Eye (tissue), 1 donor: ENCODE measurements at regions not wholly inside any gene's neighbourhood (a gene's known extent, or its start where the extent isn't known, plus 50 kb on each side); places are given as distances from the start of the nearest gene placed in this dataset.
A peak's percentile ranks its signal among the peaks of the same experiment; 100 is the strongest.
"Not testable (repeated sequence)": the region's sequence is repeated elsewhere in the genome, so short reads cannot be mapped to it uniquely, and the experiment has no call there.

Experiments
- DNase-seq: peaks from one replicate; pipeline ENCODE4 v3.0.0-alpha.2; 2015

GRCh38 chr5:82639393-82640144 lies 361.4 kb upstream of the RPS23 start:
- DNase-seq: peak; percentile 16

- no peak for DNase-seq
These were observed 358.4 kb upstream of the RPS23 start for GRCh38 chr5:82636591-82636990.

- no peak for DNase-seq
These were observed 357.6 kb upstream of the RPS23 start for GRCh38 chr5:82635561-82636288.

GRCh38 chr5:82628364-82628910 lies 350.3 kb upstream of the RPS23 start:
- no peak for DNase-seq

- not testable (repeated sequence) for DNase-seq
These were observed 348.9 kb upstream of the RPS23 start for GRCh38 chr5:82626905-82627591.

GRCh38 chr5:82626012-82626411 lies 347.9 kb upstream of the RPS23 start:
- not testable (repeated sequence) for DNase-seq

GRCh38 chr5:82624062-82624461 lies 345.9 kb upstream of the RPS23 start:
- DNase-seq: no peak

- no peak for DNase-seq
These were observed 344.8 kb upstream of the RPS23 start for GRCh38 chr5:82622711-82623514.

- no peak for DNase-seq
These were observed 344.1 kb upstream of the RPS23 start for GRCh38 chr5:82622205-82622604.

- no peak for DNase-seq
These were observed 342.9 kb upstream of the RPS23 start for GRCh38 chr5:82620957-82621600.

- DNase-seq: no peak
These were observed 340.9 kb upstream of the RPS23 start for GRCh38 chr5:82619097-82619496.

GRCh38 chr5:82614706-82615105 lies 336.6 kb upstream of the RPS23 start:
- no peak for DNase-seq

GRCh38 chr5:82613891-82614290 lies 335.7 kb upstream of the RPS23 start:
- no peak for DNase-seq

GRCh38 chr5:82610686-82611085 lies 332.5 kb upstream of the RPS23 start:
- no peak for DNase-seq

- no peak for DNase-seq
These were observed 327.4 kb upstream of the RPS23 start for GRCh38 chr5:82605441-82605973.

- DNase-seq: no peak
These were observed 325.2 kb upstream of the RPS23 start for GRCh38 chr5:82603033-82603987.

GRCh38 chr5:82601861-82602260 lies 323.7 kb upstream of the RPS23 start:
- no peak for DNase-seq

- no peak for DNase-seq
These were observed 322.9 kb upstream of the RPS23 start for GRCh38 chr5:82601077-82601476.

- no peak for DNase-seq
These were observed 321.5 kb upstream of the RPS23 start for GRCh38 chr5:82599692-82600091.

GRCh38 chr5:82599030-82599429 lies 320.9 kb upstream of the RPS23 start:
- no peak for DNase-seq

- no peak for DNase-seq
These were observed 319.3 kb upstream of the RPS23 start for GRCh38 chr5:82597437-82597836.
